ENCODE measurements at regions not wholly inside any gene's neighbourhood (a gene's known extent, or its start where the extent isn't known, plus 50 kb on each side); places are given as distances from the start of the nearest gene placed in this dataset.

- Histone ChIP-seq H3K9me3 (ENCODE audit: low read length) (peaks cover 8% of the 10 kb centered on the region; the same call in 1 of the 2 replicates), H2AFZ (ENCODE audit: low read length) (no peak overlapping the region), H3K79me2 (ENCODE audit: low read length) (no peaks in the 10 kb centered on the region), H3K9me2 (replicated peaks; ENCODE audit: insufficient read depth, low read length) (no peaks in the 10 kb centered on the region), H3K4me3 (ENCODE audit: low read length) (no peak overlapping the region), H3K4me2 (ENCODE audit: low read depth, low read length, poor library complexity, severe bottlenecking) (no peak overlapping the region), H4K20me1 (ENCODE audit: insufficient read depth, low read depth, low read length) (no peaks in the 10 kb centered on the region), H3K27ac (ENCODE audit: low read length) (no peak overlapping the region), H3K4me1 (ENCODE audit: low read length) (no peaks in the 10 kb centered on the region), H3K27me3 (ENCODE audit: low read length) (no peaks in the 10 kb centered on the region), H3K36me3 (ENCODE audit: insufficient read depth, low read length) (no peaks in the 10 kb centered on the region), H3K9ac (ENCODE audit: low read length) (no peak overlapping the region)
- no peak for DNase-seq
Observed at GRCh38 chr5:17882760-17883488, 248.7 kb downstream of the TAF11L14 start.

DNA sequence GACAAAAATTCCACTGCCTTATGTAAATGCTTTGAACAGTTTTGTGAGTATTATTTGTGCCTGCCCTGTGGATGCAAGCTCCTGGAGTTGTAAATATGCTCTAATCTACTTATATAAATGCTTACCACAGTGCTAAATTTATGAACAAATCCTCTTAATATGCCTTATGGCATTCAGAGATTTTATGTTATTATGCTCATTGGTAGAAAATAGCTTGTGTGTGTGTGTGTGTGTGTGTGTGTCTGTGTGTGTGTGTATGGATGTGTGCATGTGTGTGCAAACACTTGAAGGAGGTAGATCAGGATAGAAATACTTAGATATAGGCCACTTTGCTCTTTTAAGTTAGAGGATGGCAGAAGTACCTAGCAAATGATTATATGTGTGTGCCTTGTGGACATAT lies 253.9 kb downstream of the TAF11L14 start:
- Histone ChIP-seq H3K9me3 (ENCODE audit: low read length) (peaks cover 6% of the 10 kb centered on the region; the same call in 1 of the 2 replicates), H3K27me3 (ENCODE audit: low read length) (no peaks in the 10 kb centered on the region), H3K9ac (ENCODE audit: low read length) (no peak overlapping the region), H3K36me3 (ENCODE audit: insufficient read depth, low read length) (no peaks in the 10 kb centered on the region), H2AFZ (ENCODE audit: low read length) (no peak overlapping the region), H3K4me2 (ENCODE audit: low read depth, low read length, poor library complexity, severe bottlenecking) (no peak overlapping the region), H3K27ac (ENCODE audit: low read length) (no peak overlapping the region), H3K9me2 (replicated peaks; ENCODE audit: insufficient read depth, low read length) (no peaks in the 10 kb centered on the region), H3K4me3 (ENCODE audit: low read length) (no peak overlapping the region), H4K20me1 (ENCODE audit: insufficient read depth, low read depth, low read length) (no peaks in the 10 kb centered on the region), H3K79me2 (ENCODE audit: low read length) (no peaks in the 10 kb centered on the region), H3K4me1 (ENCODE audit: low read length) (no peaks in the 10 kb centered on the region)
- no peak for DNase-seq

GRCh38 chr5:17890501-17890900 lies 256.2 kb downstream of the TAF11L14 start:
- Histone ChIP-seq H3K9me2 (replicated peaks; ENCODE audit: insufficient read depth, low read length) (no peaks in the 10 kb centered on the region), H3K9ac (ENCODE audit: low read length) (no peak overlapping the region), H2AFZ (ENCODE audit: low read length) (no peak overlapping the region), H3K4me2 (ENCODE audit: low read depth, low read length, poor library complexity, severe bottlenecking) (no peak overlapping the region), H3K4me1 (ENCODE audit: low read length) (no peaks in the 10 kb centered on the region), H3K9me3 (ENCODE audit: low read length) (peaks cover 3% of the 10 kb centered on the region; the same call in 1 of the 2 replicates), H3K4me3 (ENCODE audit: low read length) (no peak overlapping the region), H3K79me2 (ENCODE audit: low read length) (no peaks in the 10 kb centered on the region), H3K27me3 (ENCODE audit: low read length) (no peaks in the 10 kb centered on the region), H3K36me3 (ENCODE audit: insufficient read depth, low read length) (no peaks in the 10 kb centered on the region), H3K27ac (ENCODE audit: low read length) (no peak overlapping the region), H4K20me1 (ENCODE audit: insufficient read depth, low read depth, low read length) (no peaks in the 10 kb centered on the region)
- DNase-seq, result no peak

- Histone ChIP-seq H2AFZ (ENCODE audit: low read length) (no peak overlapping the region), H3K9me3 (ENCODE audit: low read length) (peaks cover 3% of the 10 kb centered on the region; the same call in 1 of the 2 replicates), H3K4me1 (ENCODE audit: low read length) (no peaks in the 10 kb centered on the region), H3K27ac (ENCODE audit: low read length) (no peak overlapping the region), H3K36me3 (ENCODE audit: insufficient read depth, low read length) (no peaks in the 10 kb centered on the region), H3K9me2 (replicated peaks; ENCODE audit: insufficient read depth, low read length) (no peaks in the 10 kb centered on the region), H3K4me2 (ENCODE audit: low read depth, low read length, poor library complexity, severe bottlenecking) (no peak overlapping the region), H3K9ac (ENCODE audit: low read length) (no peak overlapping the region), H3K4me3 (ENCODE audit: low read length) (no peak overlapping the region), H3K27me3 (ENCODE audit: low read length) (no peaks in the 10 kb centered on the region), H3K79me2 (ENCODE audit: low read length) (no peaks in the 10 kb centered on the region), H4K20me1 (ENCODE audit: insufficient read depth, low read depth, low read length) (no peaks in the 10 kb centered on the region)
- no peak for DNase-seq
Observed at GRCh38 chr5:17891881-17892280, 257.6 kb downstream of the TAF11L14 start.

GRCh38 chr5:17893026-17893635 lies 258.9 kb downstream of the TAF11L14 start:
- no peak for DNase-seq
- no peaks in the 10 kb centered on the region for H3K27me3 ChIP-seq (ENCODE audit: low read length)
- no peaks in the 10 kb centered on the region for H3K9me2 ChIP-seq (replicated peaks; ENCODE audit: insufficient read depth, low read length)
- H4K20me1 ChIP-seq (ENCODE audit: insufficient read depth, low read depth, low read length), result no peaks in the 10 kb centered on the region
- no peaks in the 10 kb centered on the region for H3K36me3 ChIP-seq (ENCODE audit: insufficient read depth, low read length)
- H3K4me3 ChIP-seq (ENCODE audit: low read length), result no peak overlapping the region
- H3K4me2 ChIP-seq (ENCODE audit: low read depth, low read length, poor library complexity, severe bottlenecking), result no peak overlapping the region
- no peak overlapping the region for H3K9ac ChIP-seq (ENCODE audit: low read length)
- H3K4me1 ChIP-seq (ENCODE audit: low read length), result no peaks in the 10 kb centered on the region
- peak overlapping the region; percentile 36; the same call in 1 of the 2 replicates for H2AFZ ChIP-seq (ENCODE audit: low read length)
- H3K9me3 ChIP-seq (ENCODE audit: low read length), result no peaks in the 10 kb centered on the region; the same call in 1 of the 2 replicates
- no peak overlapping the region for H3K27ac ChIP-seq (ENCODE audit: low read length)
- no peaks in the 10 kb centered on the region for H3K79me2 ChIP-seq (ENCODE audit: low read length)

DNA sequence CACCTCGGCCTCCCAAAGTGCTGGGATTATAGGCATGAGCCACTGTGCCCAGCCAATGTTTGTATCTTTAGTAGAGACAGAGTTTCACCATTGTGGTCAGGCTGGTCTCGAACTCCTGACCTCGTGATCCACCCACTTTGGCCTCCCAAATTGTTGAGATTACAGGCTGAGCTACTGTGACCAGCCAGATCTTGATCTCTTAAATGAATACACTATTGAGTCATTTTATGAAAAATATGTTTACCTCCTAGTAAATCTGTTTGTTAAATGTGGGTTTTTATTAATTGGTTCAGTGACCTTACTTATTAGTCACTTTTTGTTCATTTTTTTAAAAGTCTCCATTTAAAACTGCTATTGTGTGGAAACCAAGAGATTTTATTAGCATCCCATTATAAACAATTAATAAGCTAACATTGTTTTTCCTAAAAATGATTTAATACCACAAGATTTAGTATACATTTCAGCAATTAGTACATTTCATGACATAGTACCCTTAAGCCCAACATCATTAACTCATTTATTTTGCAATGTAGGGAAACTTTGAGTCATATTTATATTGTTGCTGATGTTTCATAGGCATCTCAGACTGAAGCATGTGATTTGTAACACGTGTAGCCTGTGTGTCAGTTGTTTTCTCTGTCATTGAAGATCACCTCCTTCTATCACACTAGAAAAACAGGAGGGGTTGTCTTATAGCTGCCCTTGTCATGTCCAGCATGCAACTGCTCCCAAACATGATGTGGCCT lies 261.2 kb downstream of the TAF11L14 start:
- H3K4me1 ChIP-seq (ENCODE audit: low read length), result no peaks in the 10 kb centered on the region
- H3K9ac ChIP-seq (ENCODE audit: low read length), result no peak overlapping the region

DNA sequence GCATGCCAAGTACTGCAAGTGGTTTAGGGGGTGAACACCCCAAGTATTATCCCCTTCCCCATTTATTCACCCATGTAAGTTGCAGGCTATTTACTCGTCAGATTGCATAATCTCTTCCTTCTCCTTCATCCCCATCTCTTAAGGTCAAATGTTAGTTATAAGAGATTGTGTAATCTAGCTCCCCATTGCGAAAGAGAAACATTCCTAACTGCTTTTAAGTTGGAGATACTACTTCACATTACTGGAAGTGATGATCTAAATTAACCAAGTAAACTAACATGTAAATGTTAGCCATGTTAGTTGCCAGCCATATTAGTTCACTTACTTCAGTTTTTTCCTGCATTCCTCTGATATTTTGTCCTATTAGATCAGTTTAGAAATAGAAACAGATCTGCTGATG lies 262.3 kb downstream of the TAF11L14 start:
- DNase-seq, result no peak
- peaks cover 6% of the 10 kb centered on the region; the same call in 1 of the 2 replicates for H3K9me3 ChIP-seq (ENCODE audit: low read length)

More for the DNA sequence above, 261.2 kb downstream of the TAF11L14 start:
- Histone ChIP-seq H2AFZ (ENCODE audit: low read length) (no peak overlapping the region), H3K9me3 (ENCODE audit: low read length) (no peaks in the 10 kb centered on the region; the same call in 1 of the 2 replicates), H3K4me3 (ENCODE audit: low read length) (no peak overlapping the region), H3K79me2 (ENCODE audit: low read length) (no peaks in the 10 kb centered on the region), H3K27me3 (ENCODE audit: low read length) (no peaks in the 10 kb centered on the region), H4K20me1 (ENCODE audit: insufficient read depth, low read depth, low read length) (no peaks in the 10 kb centered on the region), H3K9me2 (replicated peaks; ENCODE audit: insufficient read depth, low read length) (no peaks in the 10 kb centered on the region), H3K36me3 (ENCODE audit: insufficient read depth, low read length) (no peaks in the 10 kb centered on the region), H3K4me2 (ENCODE audit: low read depth, low read length, poor library complexity, severe bottlenecking) (no peak overlapping the region), H3K27ac (ENCODE audit: low read length) (no peak overlapping the region)
- DNase-seq, result no peak

DNA sequence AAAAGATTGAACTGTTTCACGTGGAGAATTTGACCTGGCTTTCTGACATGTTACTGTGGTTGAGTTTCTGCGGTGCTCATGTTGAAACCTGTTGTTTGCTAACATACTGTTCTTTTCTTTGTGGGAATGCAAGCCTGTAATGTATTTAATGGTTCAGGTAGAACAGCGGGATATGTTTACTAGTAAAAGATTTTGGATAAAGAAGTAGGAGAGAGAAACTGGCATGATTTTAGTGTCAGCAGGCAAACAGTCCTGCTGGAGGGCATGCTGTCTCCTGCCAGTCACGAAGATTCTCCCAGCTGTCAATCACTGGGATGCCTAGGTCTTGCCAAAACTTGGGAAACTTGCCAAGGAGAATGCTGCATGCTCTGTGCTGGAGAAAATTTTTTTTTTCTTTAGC lies 263.5 kb downstream of the TAF11L14 start:
- no peak overlapping the region for H3K9ac ChIP-seq (ENCODE audit: low read length)

More for the DNA sequence above, 262.3 kb downstream of the TAF11L14 start:
- Histone ChIP-seq H4K20me1 (ENCODE audit: insufficient read depth, low read depth, low read length) (no peaks in the 10 kb centered on the region), H3K79me2 (ENCODE audit: low read length) (no peaks in the 10 kb centered on the region), H3K4me3 (ENCODE audit: low read length) (no peak overlapping the region), H3K9me2 (replicated peaks; ENCODE audit: insufficient read depth, low read length) (no peaks in the 10 kb centered on the region), H3K4me1 (ENCODE audit: low read length) (no peaks in the 10 kb centered on the region), H3K27me3 (ENCODE audit: low read length) (no peaks in the 10 kb centered on the region), H3K36me3 (ENCODE audit: insufficient read depth, low read length) (no peaks in the 10 kb centered on the region), H3K27ac (ENCODE audit: low read length) (no peak overlapping the region), H3K4me2 (ENCODE audit: low read depth, low read length, poor library complexity, severe bottlenecking) (no peak overlapping the region), H2AFZ (ENCODE audit: low read length) (no peak overlapping the region), H3K9ac (ENCODE audit: low read length) (no peak overlapping the region)

More for the DNA sequence above, 263.5 kb downstream of the TAF11L14 start:
- Histone ChIP-seq H3K4me2 (ENCODE audit: low read depth, low read length, poor library complexity, severe bottlenecking) (no peak overlapping the region), H3K9me3 (ENCODE audit: low read length) (peaks cover 8% of the 10 kb centered on the region; the same call in 1 of the 2 replicates), H2AFZ (ENCODE audit: low read length) (no peak overlapping the region), H3K27me3 (ENCODE audit: low read length) (no peaks in the 10 kb centered on the region), H3K4me3 (ENCODE audit: low read length) (no peak overlapping the region), H3K27ac (ENCODE audit: low read length) (no peak overlapping the region), H3K36me3 (ENCODE audit: insufficient read depth, low read length) (no peaks in the 10 kb centered on the region), H3K79me2 (ENCODE audit: low read length) (no peaks in the 10 kb centered on the region), H4K20me1 (ENCODE audit: insufficient read depth, low read depth, low read length) (no peaks in the 10 kb centered on the region), H3K9me2 (replicated peaks; ENCODE audit: insufficient read depth, low read length) (no peaks in the 10 kb centered on the region), H3K4me1 (ENCODE audit: low read length) (no peaks in the 10 kb centered on the region)
- no peak for DNase-seq

Measured in Karpas-422 (cell line).